H1 (cell line): ENCODE measurements at regions not wholly inside any gene's neighbourhood (a gene's known extent, or its start where the extent isn't known, plus 50 kb on each side); places are given as distances from the start of the nearest gene placed in this dataset.

Experiments
- BRCA1 ChIP-seq: IDR thresholded peaks from 2 replicates; pipeline ENCODE4 v1.6.1; 2012; ENCODE audit warnings: low read depth, low read length, improper control_type of control experiment
- CBX8 ChIP-seq: fragments of 300-800, 300-1000 bp; sonication (generic); IDR thresholded peaks from 2 replicates; pipeline ENCODE4 v1.7.1; 2016; ENCODE audit warnings: low read depth, low read length, borderline replicate concordance
- CTCF ChIP-seq, 3 experiments: IDR thresholded peaks; 1 replicate in 2 of 3; 2 replicates in 1 of 3; pipeline versions ENCODE4 v1.5.1 to v1.6.1; 2011; ENCODE audit warnings: low read length in 3 of 3, mild to moderate bottlenecking in 3 of 3, inconsistent platforms in 2 of 3, low read depth in 1 of 3, moderate library complexity in 1 of 3; ENCODE audit not compliant: insufficient read depth in 1 of 3; ENCODE audit errors: control extremely low read depth in 1 of 3
- EZH2 ChIP-seq: fragments of 200-600 bp; sonication (generic); IDR thresholded peaks from 2 replicates; pipeline ENCODE4 v1.7.1; 2012; ENCODE audit warnings: low read depth, mild to moderate bottlenecking, moderate library complexity, low read length, inconsistent platforms; ENCODE audit not compliant: severe bottlenecking
- JUND ChIP-seq: IDR thresholded peaks from 2 replicates; pipeline ENCODE4 v1.6.1; 2011; ENCODE audit warnings: mild to moderate bottlenecking, improper control_type of control experiment, low read length
- KDM1A ChIP-seq: fragments of 200-600, 300-600 bp; sonication (generic); IDR thresholded peaks from 2 replicates; pipeline ENCODE4 v1.7.1; 2016; ENCODE audit warnings: mild to moderate bottlenecking, low read length, borderline replicate concordance
- POLR2A ChIP-seq, 2 experiments: IDR thresholded peaks; 1 replicate in 1 of 2; 2 replicates in 1 of 2; pipeline ENCODE4 v1.6.1; 2011; ENCODE audit warnings: low read depth in 2 of 2, low read length in 2 of 2, mild to moderate bottlenecking in 2 of 2; ENCODE audit errors: control extremely low read depth in 1 of 2
- POLR2AphosphoS5 ChIP-seq: IDR thresholded peaks from 2 replicates; pipeline ENCODE4 v1.6.1; 2011; ENCODE audit warnings: low read depth, low read length
- RAD21 ChIP-seq, 2 experiments: IDR thresholded peaks in 1 of 2; conservative IDR thresholded peaks in 1 of 2; 2 replicates each; pipeline ENCODE4 v1.6.1; 2011; ENCODE audit warnings: low read depth in 2 of 2, low read length in 2 of 2, improper control_type of control experiment in 1 of 2, inconsistent platforms in 1 of 2, mild to moderate bottlenecking in 1 of 2, moderate library complexity in 1 of 2
- SRF ChIP-seq: IDR thresholded peaks from 2 replicates; pipeline ENCODE4 v1.6.1; 2011; ENCODE audit warnings: mild to moderate bottlenecking, low read depth, low read length, moderate library complexity
- YY1 ChIP-seq: IDR thresholded peaks from 2 replicates; pipeline ENCODE4 v1.6.1; 2011; ENCODE audit warnings: low read depth, mild to moderate bottlenecking, low read length
- ZNF274 ChIP-seq: IDR thresholded peaks from 2 replicates; pipeline ENCODE4 v1.7.0; 2012; ENCODE audit warnings: low read length, borderline replicate concordance; ENCODE audit errors: extremely low read depth

GRCh38 chr2:150127995-150128394 is 359.5 kb downstream of the RND3 start:
- no peak for TF ChIP-seq POLR2A (IDR thresholded peaks at IDR 0.05; ENCODE audit: control extremely low read depth in 1 of 2, low read depth in 2 of 2, low read length in 2 of 2)
- no peak for TF ChIP-seq ZNF274
- TF ChIP-seq KDM1A, result no peak
- no peak for TF ChIP-seq BRCA1
- TF ChIP-seq SRF, result no peak
- TF ChIP-seq CBX8, result no peak
- no peak for TF ChIP-seq RAD21 (IDR thresholded peaks at IDR 0.05 in 1 of 2, conservative IDR thresholded peaks at IDR 0.05 in 1 of 2; ENCODE audit: low read depth in 2 of 2, low read length in 2 of 2)
- TF ChIP-seq CTCF (IDR thresholded peaks at IDR 0.05; ENCODE audit: control extremely low read depth in 1 of 3, insufficient read depth in 1 of 3, low read depth in 1 of 3, low read length in 3 of 3), result no peak
- no peak for TF ChIP-seq JUND
- TF ChIP-seq EZH2, result no peak
- TF ChIP-seq POLR2AphosphoS5, result no peak
- no peak for TF ChIP-seq YY1
